ENCODE measurements at regions not wholly inside any gene's neighbourhood (a gene's known extent, or its start where the extent isn't known, plus 50 kb on each side); places are given as distances from the start of the nearest gene placed in this dataset.

GRCh38 chr13:90696656-90697055 lies 650.8 kb upstream of the MIR17HG start:
- TF ChIP-seq CTCF (IDR thresholded peaks at IDR 0.05) (no peak), POLR2AphosphoS5 (IDR thresholded peaks at IDR 0.05) (no peak), POLR2A (IDR thresholded peaks at IDR 0.05) (no peak), EP300 (IDR thresholded peaks at IDR 0.05) (no peak)

Measured in gastroesophageal sphincter (tissue), 3 donors.